Heart left ventricle (tissue), 16 donors: ENCODE measurements at regions not wholly inside any gene's neighbourhood (a gene's known extent, or its start where the extent isn't known, plus 50 kb on each side); places are given as distances from the start of the nearest gene placed in this dataset.
A peak's percentile ranks its signal among the peaks of the same experiment; 100 is the strongest.

Experiments
- ATAC-seq, 4 donors: fragments of 200-7000 bp; cut with Tn5 transposase; one replicate each; pipeline ENCODE4 v1.9.1; 2020 to 2022; ENCODE audit warnings: moderate library complexity in 4 of 4, mild to moderate bottlenecking in 3 of 4, moderate number of reproducible peaks in 1 of 4
- DNase-seq, 5 donors: peaks; one replicate each; pipeline ENCODE4 v3.0.0-alpha.2; 2020
- H3K27ac ChIP-seq, 12 donors: fragments of 200-600 bp; sonication (generic) in 4 of 12; one replicate each; pipeline versions ENCODE4 v1.5.0 to v1.8.0; 2016 to 2022; ENCODE audit warnings: mild to moderate bottlenecking in 2 of 12
- H3K27me3 ChIP-seq, 9 donors: fragments of 200-600 bp; sonication (generic) in 2 of 9; one replicate each; pipeline versions ENCODE4 v1.5.1 to v1.8.0; 2016 to 2022; ENCODE audit warnings: mild to moderate bottlenecking in 3 of 9
- H3K36me3 ChIP-seq, 9 donors: fragments of 200-600 bp; sonication (generic) in 2 of 9; one replicate each; pipeline versions ENCODE4 v1.5.0 to v1.8.0; 2018 to 2022; ENCODE audit warnings: mild to moderate bottlenecking in 2 of 9
- H3K4me1 ChIP-seq, 12 donors: fragments of 200-600 bp; sonication (generic) in 4 of 12; one replicate each; pipeline versions ENCODE4 v1.5.0 to v1.8.0; 2016 to 2022; ENCODE audit warnings: mild to moderate bottlenecking in 3 of 12
- H3K4me3 ChIP-seq, 12 donors: fragments of 200-600 bp; sonication (generic) in 4 of 12; one replicate each; pipeline versions ENCODE4 v1.5.0 to v1.8.0; 2017 to 2022; ENCODE audit warnings: mild to moderate bottlenecking in 9 of 12, moderate library complexity in 4 of 12
- H3K9me3 ChIP-seq, 12 donors: fragments of 200-600 bp; sonication (generic) in 4 of 12; one replicate each; pipeline versions ENCODE4 v1.5.0 to v1.8.0; 2016 to 2022; ENCODE audit warnings: mild to moderate bottlenecking in 1 of 12
- POLR2A ChIP-seq, 2 donors: fragments of 450-650 bp; IDR thresholded peaks; one replicate each; pipeline ENCODE4 v1.6.1; 2017; ENCODE audit warnings: antibody characterized with exemption in 2 of 2, mild to moderate bottlenecking in 2 of 2, moderate library complexity in 2 of 2
- WGBS, 4 donors: extraction: QIAGEN DNeasy Blood & Tissue Kit in 2 of 4; methylation state at CpG; one replicate each; pipeline versions ENCODE4 v1.1.5 to v1.1.7; 2013 to 2018; 5-methylcytosine and 5-hydroxymethylcytosine counted together
- intact Hi-C, 10 donors: fragments of 100-400 bp; cut with DNase I; formaldehyde crosslinking; loops; one replicate each; pipeline versions ENCODE4 v1.11.1 to v1.14.2; 2022
- TF ChIP-seq, protein P1 (sequence below), 12 donors: fragments of 200-600 bp; sonication (generic) in 4 of 12; IDR thresholded peaks; one replicate each; pipeline versions ENCODE4 v1.5.0 to v1.8.0; 2018 to 2022; ENCODE audit warnings: antibody characterized with exemption in 12 of 12, mild to moderate bottlenecking in 5 of 12
- donor health status: ischemic (EF 13 %, LVEDD 7.1; RV severe dilation, severe dysfunction).
- donor health status: healthy with polysubstance abuse.
- donor health status: DM: no; HTN: yes; CAD: no.
- donor health status: DM: no; HTN: no; CAD: no.
- donor health status: ischemic (EF 25% LVEDD 6.9; RV normal size, moderate dysfunction).
- donor health status: ischemic (EF 25% LVEDD 5.7; RV mildly dilated, moderate dysfunction).
- donor health status: healthy.
- donor health status: DM: yes; HTN: yes; CAD: no.
- donor health status: ischemic (EF 35%, LVEDD 5.7; RV mildly dilated, moderate dysfunction).
- donor health status: nonischemic (EF 11% LVEDD 7.7; RV severe dilation, severe dysfunction).
- donor health status: DM: yes; HTN: yes; CAD: no.
- donor health status: PGD.
- donor health status: ischemic (EF 29% LVEDD 5.4; RV normal size, mild dysfunction).
- donor health status: nonischemic (EF 23%, LVEDD 6.1; RV moderate dilation, normal function).

DNA sequence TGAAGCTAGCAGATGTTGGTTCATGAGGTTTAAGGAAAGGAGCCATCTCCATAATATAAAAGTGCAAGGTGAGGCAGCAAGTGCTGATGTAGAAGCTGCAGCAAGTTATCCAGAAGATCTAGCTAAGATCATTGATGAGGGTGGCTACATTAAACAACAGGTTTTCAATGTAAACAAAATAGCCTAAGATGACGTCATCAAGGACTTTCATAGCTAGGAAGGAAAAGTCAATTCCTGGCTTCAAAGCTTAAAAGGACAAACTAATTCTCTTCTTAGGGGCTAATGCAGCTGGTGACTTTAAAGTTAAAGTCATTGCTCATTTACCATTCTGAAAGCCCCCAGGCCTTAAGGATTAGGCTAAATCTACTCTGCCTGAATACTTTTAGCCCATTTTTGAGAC is 141.9 kb downstream of the MID1IP1 start:
- H3K27ac ChIP-seq: no peak overlapping the region
- peaks cover 0 to 26% (median 6%) of the 10 kb centered on the region in 12 donors for H3K9me3 ChIP-seq
- TF ChIP-seq, protein P1, sequence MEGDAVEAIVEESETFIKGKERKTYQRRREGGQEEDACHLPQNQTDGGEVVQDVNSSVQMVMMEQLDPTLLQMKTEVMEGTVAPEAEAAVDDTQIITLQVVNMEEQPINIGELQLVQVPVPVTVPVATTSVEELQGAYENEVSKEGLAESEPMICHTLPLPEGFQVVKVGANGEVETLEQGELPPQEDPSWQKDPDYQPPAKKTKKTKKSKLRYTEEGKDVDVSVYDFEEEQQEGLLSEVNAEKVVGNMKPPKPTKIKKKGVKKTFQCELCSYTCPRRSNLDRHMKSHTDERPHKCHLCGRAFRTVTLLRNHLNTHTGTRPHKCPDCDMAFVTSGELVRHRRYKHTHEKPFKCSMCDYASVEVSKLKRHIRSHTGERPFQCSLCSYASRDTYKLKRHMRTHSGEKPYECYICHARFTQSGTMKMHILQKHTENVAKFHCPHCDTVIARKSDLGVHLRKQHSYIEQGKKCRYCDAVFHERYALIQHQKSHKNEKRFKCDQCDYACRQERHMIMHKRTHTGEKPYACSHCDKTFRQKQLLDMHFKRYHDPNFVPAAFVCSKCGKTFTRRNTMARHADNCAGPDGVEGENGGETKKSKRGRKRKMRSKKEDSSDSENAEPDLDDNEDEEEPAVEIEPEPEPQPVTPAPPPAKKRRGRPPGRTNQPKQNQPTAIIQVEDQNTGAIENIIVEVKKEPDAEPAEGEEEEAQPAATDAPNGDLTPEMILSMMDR (IDR thresholded peaks at IDR 0.05): no peak
- TF ChIP-seq POLR2A (IDR thresholded peaks at IDR 0.05): no peak
- DNase-seq (no peak), ATAC-seq (no peak)
- no peaks in the 10 kb centered on the region for H3K4me1 ChIP-seq
- H3K4me3 ChIP-seq: no peak overlapping the region
- intact Hi-C loops: no loop called here
- 65 to 77% (median 74%) methylated on average over 1 of the region's 1 CpG for WGBS, 4 donors
- no peaks in the 10 kb centered on the region for H3K27me3 ChIP-seq
- H3K36me3 ChIP-seq: no peaks in the 10 kb centered on the region

DNA sequence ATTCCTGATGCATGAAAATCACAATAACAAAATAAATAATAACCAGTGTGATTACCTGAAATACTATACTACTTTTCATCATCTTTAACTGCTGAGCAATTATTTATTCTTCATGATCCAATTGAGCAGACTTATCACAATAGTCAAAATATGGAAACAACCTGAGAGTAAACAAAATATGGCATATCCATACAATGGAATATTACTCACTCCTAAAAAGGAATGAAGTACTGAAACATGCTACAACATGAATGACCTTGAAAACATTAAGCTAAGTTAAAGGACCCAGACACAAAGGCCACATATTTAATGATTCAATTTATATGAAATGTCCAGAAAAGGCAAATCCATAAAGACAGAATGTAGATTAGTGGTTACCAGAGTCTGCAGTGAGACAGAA is 146.8 kb downstream of the MID1IP1 start:
- intact Hi-C loops: no loop called here
- H3K27ac ChIP-seq: no peak overlapping the region
- TF ChIP-seq, protein P1 (IDR thresholded peaks at IDR 0.05): no peak
- no peak for TF ChIP-seq POLR2A (IDR thresholded peaks at IDR 0.05)
- no peaks in the 10 kb centered on the region for H3K27me3 ChIP-seq
- no peaks in the 10 kb centered on the region for H3K4me1 ChIP-seq
- ATAC-seq (no peak), DNase-seq (no peak)
- H3K9me3 ChIP-seq: peaks cover 0 to 19% (median 4%) of the 10 kb centered on the region in 12 donors
- no peaks in the 10 kb centered on the region for H3K36me3 ChIP-seq
- no peak overlapping the region for H3K4me3 ChIP-seq

DNA sequence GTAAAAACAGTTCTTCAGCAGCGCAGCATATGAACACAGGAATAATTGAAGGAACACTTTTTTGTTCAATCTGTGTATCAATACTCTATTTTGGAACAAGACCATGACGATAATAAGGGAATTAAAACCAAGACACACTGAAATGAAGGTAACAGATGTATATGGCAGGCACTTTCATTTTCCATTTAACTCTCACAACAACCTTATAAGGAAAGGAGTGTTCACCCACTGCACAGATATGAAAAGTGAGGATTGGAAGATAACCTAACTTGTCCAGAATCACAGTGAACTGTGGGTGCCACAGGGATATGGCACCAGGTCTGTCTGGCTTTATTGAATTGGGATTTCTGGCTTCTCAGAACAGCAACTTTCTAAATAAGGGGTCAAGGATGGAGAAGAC is 153.3 kb downstream of the MID1IP1 start:
- WGBS, 4 donors: 72 to 99% (median 88%) methylated on average over 2 of the region's 2 CpGs
- no peak overlapping the region for H3K4me3 ChIP-seq
- no peak for ATAC-seq

DNA sequence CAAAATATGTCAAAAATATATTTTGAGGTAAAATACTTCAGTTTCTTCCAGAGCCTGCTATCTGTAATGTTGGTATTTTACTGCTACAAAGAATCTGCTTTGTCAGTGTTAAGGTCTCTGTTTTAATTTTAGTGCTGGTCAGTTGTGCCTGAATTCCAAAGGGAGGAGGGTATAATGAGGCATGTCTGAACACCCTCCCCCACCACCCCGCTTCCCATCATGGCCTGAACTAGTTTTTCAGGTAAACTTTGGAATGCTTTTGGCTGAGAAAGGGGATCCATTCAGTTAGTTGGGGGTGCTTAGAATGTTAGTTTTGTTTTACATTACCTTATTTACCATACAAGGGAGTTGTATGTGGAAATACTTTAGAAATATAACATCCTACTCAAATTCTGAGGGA is 158.5 kb downstream of the MID1IP1 start:
- no peak for TF ChIP-seq POLR2A (IDR thresholded peaks at IDR 0.05)
- TF ChIP-seq, protein P1 (IDR thresholded peaks at IDR 0.05): no peak
- WGBS, 4 donors: 65 to 86% (median 76%) methylated on average over 1 of the region's 1 CpG
- Histone ChIP-seq H3K9me3 (peaks cover 0 to 10% (median 0%) of the 10 kb centered on the region in 12 donors), H3K36me3 (no peaks in the 10 kb centered on the region), H3K4me1 (no peaks in the 10 kb centered on the region), H3K4me3 (no peak overlapping the region), H3K27me3 (peaks cover 0 to 4% (median 0%) of the 10 kb centered on the region in 9 donors), H3K27ac (peak overlapping the region in 5 of 12 donors; percentile 13 to 54 (median 34))
- ATAC-seq (no peak), DNase-seq (no peak)
- intact Hi-C loops: no loop called here

More for the DNA sequence above, 153.3 kb downstream of the MID1IP1 start:
- Histone ChIP-seq H3K27ac (no peak overlapping the region), H3K27me3 (no peaks in the 10 kb centered on the region), H3K9me3 (no peaks in the 10 kb centered on the region), H3K36me3 (no peaks in the 10 kb centered on the region), H3K4me1 (no peaks in the 10 kb centered on the region)
- TF ChIP-seq POLR2A (IDR thresholded peaks at IDR 0.05): no peak
- TF ChIP-seq, protein P1 (IDR thresholded peaks at IDR 0.05): no peak
- no peak for DNase-seq
- intact Hi-C loops: no loop called here
